ENCODE measurements at regions not wholly inside any gene's neighbourhood (a gene's known extent, or its start where the extent isn't known, plus 50 kb on each side); places are given as distances from the start of the nearest gene placed in this dataset.

- DNase-seq, result no peak
These were observed 116.6 kb upstream of the FOXD3 start for GRCh38 chr1:63205776-63206175.

DNA sequence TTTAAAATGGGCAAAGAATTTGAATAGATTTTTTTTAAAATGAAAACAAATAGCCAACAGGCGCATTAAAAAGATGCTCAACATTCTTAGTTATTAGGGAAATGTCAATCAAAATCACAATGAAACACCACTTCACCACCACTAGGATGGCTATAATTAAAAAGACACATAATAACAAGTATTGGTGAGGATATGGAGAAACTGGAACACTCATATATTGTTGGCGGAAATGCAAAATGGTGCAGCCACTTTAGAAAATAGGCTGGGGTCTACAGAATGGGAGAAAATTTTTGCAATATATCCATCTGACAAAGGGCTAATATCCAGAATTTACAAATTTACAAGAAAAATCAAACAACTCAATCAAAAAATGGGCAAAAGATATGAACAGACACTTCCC lies 107.8 kb upstream of the FOXD3 start:
- no peak for DNase-seq

- DNase-seq, result no peak
These were observed 98.9 kb upstream of the FOXD3 start for GRCh38 chr1:63223426-63223825.

DNA sequence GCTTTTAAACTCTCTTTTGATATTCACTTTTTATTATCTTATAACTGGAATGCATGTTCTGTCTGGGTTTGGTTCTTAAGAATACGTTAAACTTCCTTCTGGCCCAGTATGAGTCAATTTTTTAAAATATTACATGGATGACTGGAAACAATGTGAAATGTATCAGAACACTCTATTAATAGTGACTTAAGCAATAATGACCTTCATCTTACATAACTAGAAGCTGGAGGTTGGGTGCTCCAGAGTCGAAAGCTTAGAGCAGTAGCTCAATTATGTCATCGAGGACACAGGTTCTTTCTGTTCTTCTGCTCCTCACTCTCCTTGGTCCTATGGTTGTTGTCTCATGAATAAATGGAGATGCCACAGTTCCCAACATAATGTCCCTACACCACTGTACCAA lies 91.6 kb upstream of the FOXD3 start:
- DNase-seq, result no peak

GRCh38 chr1:63238721-63239120 lies 83.6 kb upstream of the FOXD3 start:
- DNase-seq, result no peak

- no peak for DNase-seq
These were observed 77.2 kb upstream of the FOXD3 start for GRCh38 chr1:63245186-63245585.

- no peak for DNase-seq
These were observed 74.2 kb upstream of the FOXD3 start for GRCh38 chr1:63248216-63248615.

GRCh38 chr1:63255153-63255552 lies 67.2 kb upstream of the FOXD3 start:
- DNase-seq, result no peak

- DNase-seq, result no peak
These were observed 60.5 kb upstream of the FOXD3 start for GRCh38 chr1:63261736-63262458.

GRCh38 chr1:63262459-63262770 lies 60.0 kb upstream of the FOXD3 start:
- DNase-seq, result no peak

DNA sequence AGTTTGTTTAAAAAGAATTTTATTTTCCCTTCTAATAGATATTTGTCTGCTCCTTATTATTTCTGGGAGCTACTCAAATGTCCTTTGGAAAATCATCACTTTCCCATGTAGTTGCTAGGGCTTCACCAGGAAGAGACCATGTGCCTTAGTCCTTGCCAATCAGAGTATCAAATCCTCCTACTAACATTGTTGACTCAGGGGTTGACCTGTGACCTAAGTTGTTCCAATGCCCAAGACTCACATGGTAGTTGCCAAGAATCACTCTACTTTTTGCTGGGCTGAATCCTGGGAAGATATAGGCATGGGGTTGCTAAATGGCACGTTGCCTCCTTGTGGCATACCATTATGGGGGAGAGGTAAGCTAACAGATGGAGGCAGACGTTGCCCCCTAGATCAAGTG lies 58.2 kb upstream of the FOXD3 start:
- DNase-seq, result no peak

DNA sequence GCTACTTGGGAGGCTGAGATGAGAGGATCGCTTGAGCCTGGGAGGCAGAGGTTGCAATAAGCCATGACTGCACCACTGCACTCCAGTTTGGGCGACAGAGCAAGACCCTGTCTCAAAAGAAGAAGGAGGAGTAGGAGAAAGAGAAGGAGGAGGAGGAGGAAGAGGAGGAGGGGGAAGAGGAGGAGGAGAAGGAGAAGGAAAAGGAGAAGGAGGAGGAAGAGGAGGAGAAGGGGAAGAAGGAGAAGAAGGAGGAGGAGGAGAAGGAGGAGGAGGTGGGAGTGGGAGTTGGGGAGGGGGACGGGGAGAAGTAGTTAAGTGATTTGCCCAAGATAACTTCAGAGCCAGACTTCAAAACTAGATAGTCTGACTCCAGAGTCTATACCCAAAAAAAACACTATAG lies 55.5 kb upstream of the FOXD3 start:
- no peak for DNase-seq

DNA sequence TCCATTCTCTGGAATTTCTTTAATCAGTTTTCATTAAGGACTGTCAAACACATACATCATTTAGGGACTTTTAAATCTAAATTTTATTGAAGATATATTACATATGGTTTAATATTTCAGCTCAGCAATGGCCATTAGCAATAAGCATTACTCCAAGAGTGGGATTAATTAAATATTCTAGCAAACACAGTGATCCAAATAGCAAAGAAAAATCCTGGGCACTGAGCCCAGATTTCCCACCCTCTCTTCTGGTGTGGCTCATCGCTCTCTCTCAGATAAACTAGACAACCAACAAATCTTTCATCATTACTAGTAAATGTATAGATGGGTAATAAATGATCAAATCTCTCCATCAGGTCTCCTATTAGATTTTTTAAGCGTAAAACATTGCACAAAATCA lies 53.5 kb upstream of the FOXD3 start:
- no peak for DNase-seq

GRCh38 chr1:63269571-63269970 lies 52.8 kb upstream of the FOXD3 start:
- DNase-seq, result no peak
